ENCODE measurements at regions not wholly inside any gene's neighbourhood (a gene's known extent, or its start where the extent isn't known, plus 50 kb on each side); places are given as distances from the start of the nearest gene placed in this dataset.

GRCh38 chr2:205865905-205866441, 183.7 kb downstream of the NRP2 start:
- FAIRE-seq (no peak), DNase-seq (ENCODE audit: low read depth, low spot score) (no peak)
- no peak overlapping the region for H3K4me3 ChIP-seq (ENCODE audit: control insufficient read depth in 2 of 3, extremely low read depth in 1 of 3, insufficient read depth in 2 of 3, low read depth in 1 of 3, low read length in 3 of 3)
- H3K9me1 ChIP-seq (ENCODE audit: control insufficient read depth, extremely low read depth, insufficient read depth, low read length): no peaks in the 10 kb centered on the region
- H3K4me1 ChIP-seq (ENCODE audit: control insufficient read depth, extremely low read depth, insufficient read depth, low read length): peaks cover 7% of the 10 kb centered on the region
- H3K9me3 ChIP-seq (ENCODE audit: control insufficient read depth, low read depth, low read length): no peaks in the 10 kb centered on the region
- no peaks in the 10 kb centered on the region for H4K20me1 ChIP-seq (ENCODE audit: control insufficient read depth, extremely low read depth, insufficient read depth, low read length)
- dilution Hi-C loops (cut with MboI; ENCODE audit: extremely low pct_ligation_motif_present, low sequenced_read_pairs): no loop called here
- H2AFZ ChIP-seq (ENCODE audit: control insufficient read depth, low read length): no peak overlapping the region
- H3K36me3 ChIP-seq (ENCODE audit: control insufficient read depth in 2 of 2, extremely low read depth in 1 of 2, insufficient read depth in 2 of 2, low read length in 2 of 2): no peaks in the 10 kb centered on the region
- H3K4me2 ChIP-seq (ENCODE audit: control insufficient read depth, extremely low read depth, insufficient read depth, low read depth, low read length): no peak overlapping the region
- no peak overlapping the region for H3K27ac ChIP-seq (ENCODE audit: control insufficient read depth, insufficient read depth, low read length)
- no peaks in the 10 kb centered on the region for H3K79me2 ChIP-seq (ENCODE audit: control insufficient read depth, insufficient read depth, low read length)
- no peaks in the 10 kb centered on the region for H3K27me3 ChIP-seq (ENCODE audit: control insufficient read depth, extremely low read depth, insufficient read depth, low read length)
- no peak overlapping the region for H3K9ac ChIP-seq (ENCODE audit: control insufficient read depth, extremely low read depth, insufficient read depth, low read length)
- TF ChIP-seq CTCF (optimal IDR thresholded peaks at IDR 0.05 in 1 of 3, IDR thresholded peaks at IDR 0.05 in 1 of 3, conservative IDR thresholded peaks at IDR 0.05 in 1 of 3; ENCODE audit: extremely low read depth in 1 of 3, insufficient read depth in 2 of 3, low read length in 3 of 3) (no peak), EZH2 (IDR thresholded peaks at IDR 0.05; ENCODE audit: low read length) (no peak)

GRCh38 chr2:205865056-205865455, 182.8 kb downstream of the NRP2 start:
- Histone ChIP-seq H3K79me2 (ENCODE audit: control insufficient read depth, insufficient read depth, low read length) (no peaks in the 10 kb centered on the region), H3K9me3 (ENCODE audit: control insufficient read depth, low read depth, low read length) (no peaks in the 10 kb centered on the region), H3K9me1 (ENCODE audit: control insufficient read depth, extremely low read depth, insufficient read depth, low read length) (no peaks in the 10 kb centered on the region), H3K9ac (ENCODE audit: control insufficient read depth, extremely low read depth, insufficient read depth, low read length) (no peak overlapping the region), H3K27me3 (ENCODE audit: control insufficient read depth, extremely low read depth, insufficient read depth, low read length) (no peaks in the 10 kb centered on the region), H3K4me3 (ENCODE audit: control insufficient read depth in 2 of 3, extremely low read depth in 1 of 3, insufficient read depth in 2 of 3, low read depth in 1 of 3, low read length in 3 of 3) (no peak overlapping the region), H3K4me2 (ENCODE audit: control insufficient read depth, extremely low read depth, insufficient read depth, low read depth, low read length) (no peak overlapping the region), H3K27ac (ENCODE audit: control insufficient read depth, insufficient read depth, low read length) (no peak overlapping the region), H4K20me1 (ENCODE audit: control insufficient read depth, extremely low read depth, insufficient read depth, low read length) (no peaks in the 10 kb centered on the region), H2AFZ (ENCODE audit: control insufficient read depth, low read length) (no peak overlapping the region), H3K4me1 (ENCODE audit: control insufficient read depth, extremely low read depth, insufficient read depth, low read length) (peaks cover 7% of the 10 kb centered on the region), H3K36me3 (ENCODE audit: control insufficient read depth in 2 of 2, extremely low read depth in 1 of 2, insufficient read depth in 2 of 2, low read length in 2 of 2) (no peaks in the 10 kb centered on the region)
- DNase-seq (ENCODE audit: low read depth, low spot score): no peak
- no peak for TF ChIP-seq CTCF (optimal IDR thresholded peaks at IDR 0.05 in 1 of 3, IDR thresholded peaks at IDR 0.05 in 1 of 3, conservative IDR thresholded peaks at IDR 0.05 in 1 of 3; ENCODE audit: extremely low read depth in 1 of 3, insufficient read depth in 2 of 3, low read length in 3 of 3)
- no peak for TF ChIP-seq EZH2 (IDR thresholded peaks at IDR 0.05; ENCODE audit: low read length)
- FAIRE-seq: no peak
- dilution Hi-C loops (cut with MboI; ENCODE audit: extremely low pct_ligation_motif_present, low sequenced_read_pairs): no loop called here

All from keratinocyte (primary cell).